Umbilical cord (tissue), 1 donor: ENCODE measurements at regions not wholly inside any gene's neighbourhood (a gene's known extent, or its start where the extent isn't known, plus 50 kb on each side); places are given as distances from the start of the nearest gene placed in this dataset.

Source experiments
- DNase-seq: peaks from one replicate; pipeline ENCODE4 v3.0.0-alpha.2; 2015; ENCODE audit warnings: low spot score

GRCh38 chr10:128959746-128960145 lies 507.3 kb upstream of the MGMT start:
- no peak for DNase-seq

- DNase-seq = no peak
These were observed 506.5 kb upstream of the MGMT start for GRCh38 chr10:128960517-128960916.

GRCh38 chr10:128962182-128962581 lies 504.9 kb upstream of the MGMT start:
- no peak for DNase-seq

- DNase-seq = no peak
These were observed 503.6 kb upstream of the MGMT start for GRCh38 chr10:128963211-128964099.

GRCh38 chr10:128964100-128964403 lies 503.0 kb upstream of the MGMT start:
- no peak for DNase-seq

GRCh38 chr10:128967980-128968756 lies 498.9 kb upstream of the MGMT start:
- DNase-seq = no peak

- no peak for DNase-seq
These were observed 497.5 kb upstream of the MGMT start for GRCh38 chr10:128969551-128969950.

GRCh38 chr10:128971374-128972035 lies 495.5 kb upstream of the MGMT start:
- no peak for DNase-seq

- DNase-seq = no peak
These were observed 495.0 kb upstream of the MGMT start for GRCh38 chr10:128972036-128972405.

GRCh38 chr10:128973221-128973620 lies 493.8 kb upstream of the MGMT start:
- peak; percentile 4 for DNase-seq

GRCh38 chr10:128976856-128977255 lies 490.2 kb upstream of the MGMT start:
- DNase-seq = peak; percentile 36

- no peak for DNase-seq
These were observed 488.8 kb upstream of the MGMT start for GRCh38 chr10:128978211-128978610.

GRCh38 chr10:128979405-128979804 lies 487.6 kb upstream of the MGMT start:
- no peak for DNase-seq

GRCh38 chr10:128981251-128981650 lies 485.8 kb upstream of the MGMT start:
- DNase-seq = no peak

GRCh38 chr10:128981881-128982615 lies 485.0 kb upstream of the MGMT start:
- DNase-seq = peak; percentile 43

GRCh38 chr10:128982616-128982915 lies 484.5 kb upstream of the MGMT start:
- DNase-seq = no peak

- DNase-seq = no peak
These were observed 482.0 kb upstream of the MGMT start for GRCh38 chr10:128985036-128985435.

- no peak for DNase-seq
These were observed 476.1 kb upstream of the MGMT start for GRCh38 chr10:128990986-128991385.

- DNase-seq = no peak
These were observed 474.3 kb upstream of the MGMT start for GRCh38 chr10:128992770-128993169.

- DNase-seq = no peak
These were observed 473.6 kb upstream of the MGMT start for GRCh38 chr10:128993443-128993842.

- no peak for DNase-seq
These were observed 473.0 kb upstream of the MGMT start for GRCh38 chr10:128993911-128994538.
